Motor neuron (in vitro differentiated cells): ENCODE measurements at regions not wholly inside any gene's neighbourhood (a gene's known extent, or its start where the extent isn't known, plus 50 kb on each side); places are given as distances from the start of the nearest gene placed in this dataset.
A peak's percentile ranks its signal among the peaks of the same experiment; 100 is the strongest.

Source experiments
- ATAC-seq, 8 experiments: fragments of 200-7000 bp; cut with Tn5 transposase; replicated peaks in 6 of 8; 2 replicates each; pipeline ENCODE4 v1.8.0; 2021; ENCODE audit warnings: mild to moderate bottlenecking in 8 of 8, moderate library complexity in 8 of 8
- H3K27ac ChIP-seq, 2 donors: fragments of 250-450 bp; sonication (Bioruptor Pico); 2 replicates each; pipeline ENCODE4 v1.9.0; 2021; ENCODE audit warnings: antibody characterized with exemption in 2 of 2, mild to moderate bottlenecking in 2 of 2, moderate library complexity in 1 of 2
- H3K4me1 ChIP-seq, 2 donors: fragments of 250-450 bp; sonication (Bioruptor Pico); replicated peaks in 1 of 2; 2 replicates each; pipeline ENCODE4 v1.6.1; 2021; ENCODE audit warnings: antibody characterized with exemption in 2 of 2, mild to moderate bottlenecking in 2 of 2, moderate library complexity in 1 of 2
- H3K4me3 ChIP-seq, 5 donors: fragments of 250-450 bp; sonication (Bioruptor Pico); 2 replicates each; pipeline ENCODE4 v1.9.0; 2021; ENCODE audit warnings: antibody characterized with exemption in 5 of 5, mild to moderate bottlenecking in 5 of 5, moderate library complexity in 4 of 5
- WGBS, 10 experiments: fragments of 450-650 bp; shearing (Covaris generic); methylation state at CpG; one replicate each; pipeline ENCODE4 v1.0.0; 2022; 5-methylcytosine and 5-hydroxymethylcytosine counted together
- in situ Hi-C, 9 experiments: fragments of 400-800 bp; cut with MboI; loops; one replicate each; pipeline ENCODE4 v1.15.0; 2021; ENCODE audit warnings: low sequenced_read_pairs in 9 of 9, low pct_unique_long_range_greater_than_20kb in 2 of 9; ENCODE audit not compliant: unreplicated experiment in 9 of 9

DNA sequence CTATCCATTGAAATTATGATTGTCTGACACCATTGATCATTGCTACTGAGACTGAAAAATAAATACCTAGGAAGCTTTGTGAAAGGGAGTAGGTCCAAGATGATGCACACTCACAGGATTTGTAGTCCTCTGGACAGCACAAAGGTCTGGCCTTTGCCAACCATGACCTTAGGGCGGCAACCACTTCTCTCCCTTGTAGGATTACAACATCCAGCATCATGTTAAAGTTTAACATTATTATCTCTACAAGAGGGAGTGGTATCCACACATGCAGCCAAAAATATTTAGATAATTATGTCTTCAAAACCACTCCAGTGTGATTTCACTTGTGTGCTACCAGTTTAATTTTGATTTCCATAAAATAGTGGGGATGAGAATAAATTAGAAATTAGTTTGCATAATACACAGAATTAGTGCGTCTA, 51.1 kb upstream of the NHSL1 start:
- WGBS, 10 experiments: 0 to 96% (median 67%) methylated on average over 1 to 2 of the region's 2 CpGs; no CpG with 5 or more reads in 3 of the 10 experiments
- in situ Hi-C loops: no loop called here
- H3K4me1 ChIP-seq: peaks cover 16 to 18% of the 10 kb centered on the region in 2 donors
- peak in 2 of 8 experiments; percentile 84 to 88 for ATAC-seq
- H3K27ac ChIP-seq: no peak overlapping the region
- no peak overlapping the region for H3K4me3 ChIP-seq

DNA sequence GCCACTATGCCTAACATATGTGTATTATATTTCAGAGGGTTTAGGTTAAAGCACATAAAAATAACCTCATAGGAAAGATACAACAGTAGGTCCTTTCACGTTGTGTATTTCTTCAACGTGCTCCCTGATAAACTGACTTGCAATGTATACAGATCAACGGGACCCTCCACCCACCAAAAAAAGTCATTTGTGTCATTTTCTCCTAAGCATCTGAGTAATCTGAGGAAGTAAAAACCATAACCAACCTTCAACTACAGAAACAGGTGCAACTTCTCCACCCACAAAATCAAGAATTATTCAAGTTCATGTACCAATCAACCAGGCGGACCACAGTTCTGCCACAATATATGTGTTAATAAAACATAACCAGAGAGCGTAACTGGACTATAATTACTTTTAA, 54.9 kb upstream of the NHSL1 start:
- Histone ChIP-seq H3K4me1 (peaks cover 17% of the 10 kb centered on the region in 2 donors), H3K4me3 (no peak overlapping the region), H3K27ac (no peak overlapping the region)
- WGBS, 10 experiments: 83 to 100% (median 93%) methylated on average over 1 to 5 of the region's 5 CpGs
- ATAC-seq: no peak
- in situ Hi-C loops: no loop called here

- in situ Hi-C loops: no loop called here
- H3K27ac ChIP-seq: no peak overlapping the region
- 6 to 73% (median 20%) methylated on average over 2 to 5 of the region's 5 CpGs for WGBS, 10 experiments
- H3K4me1 ChIP-seq: peaks cover 17 to 27% of the 10 kb centered on the region in 2 donors
- ATAC-seq: peak in 7 of 8 experiments; percentile 28 to 61 (median 47)
- no peak overlapping the region for H3K4me3 ChIP-seq
Measured at GRCh38 chr6:138555421-138555988, 56.2 kb upstream of the NHSL1 start.

DNA sequence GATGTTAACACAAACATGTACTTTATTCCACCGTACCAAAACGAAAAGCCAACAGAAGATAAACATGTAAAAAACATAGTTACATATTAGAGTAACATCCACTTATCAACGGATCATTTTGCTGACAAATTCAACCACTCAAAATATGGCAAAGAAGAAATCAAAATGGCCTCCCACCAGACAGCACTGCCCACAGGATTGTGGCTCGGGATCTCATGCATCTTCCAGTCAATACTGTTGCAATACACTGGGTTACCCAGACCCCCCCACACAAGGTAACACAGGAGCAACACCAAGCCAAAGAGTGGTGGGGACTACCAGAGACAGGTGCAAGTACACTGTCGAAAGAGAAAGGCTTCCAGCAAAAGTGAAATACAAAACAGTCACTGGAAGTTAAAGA, 57.9 kb upstream of the NHSL1 start:
- 72 to 95% (median 86%) methylated on average over 2 to 5 of the region's 5 CpGs for whole genome bisulfite sequencing, 10 experiments
- Histone ChIP-seq H3K27ac (no peak overlapping the region), H3K4me3 (no peak overlapping the region), H3K4me1 (peaks cover 17 to 29% of the 10 kb centered on the region in 2 donors)
- no peak for ATAC-seq
- in situ Hi-C loops: no loop called here

DNA sequence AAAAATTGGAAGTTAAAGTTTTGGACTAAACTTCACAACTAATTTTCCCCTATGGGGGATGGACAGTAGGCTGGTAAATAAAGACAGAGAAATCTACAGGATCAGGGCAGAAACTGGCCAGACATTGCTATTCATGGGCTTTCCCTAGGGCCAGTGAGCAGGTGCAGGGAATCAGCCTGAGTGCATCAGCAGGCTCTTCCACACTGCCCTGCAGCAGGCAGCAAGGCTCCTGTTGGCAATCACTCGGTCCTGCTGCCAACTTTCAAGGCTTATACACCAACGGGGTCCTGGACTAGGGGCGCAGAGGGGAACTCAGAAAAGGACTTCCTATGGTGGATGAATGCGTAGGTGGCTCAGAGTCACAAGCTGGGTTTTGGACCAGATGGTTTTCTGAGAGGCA, 59.8 kb upstream of the NHSL1 start:
- Histone ChIP-seq H3K27ac (no peak overlapping the region), H3K4me1 (peaks cover 17 to 29% of the 10 kb centered on the region in 2 donors), H3K4me3 (no peak overlapping the region)
- ATAC-seq: peak in 5 of 8 experiments; percentile 40 to 66 (median 56)
- WGBS, 10 experiments: 80 to 100% (median 100%) methylated on average over 1 to 2 of the region's 4 CpGs; no CpG with 5 or more reads in 7 of the 10 experiments
- in situ Hi-C loops: no loop called here

- ATAC-seq: peak in 2 of 8 experiments; percentile 33 to 82
- Histone ChIP-seq H3K4me1 (peaks cover 9 to 20% of the 10 kb centered on the region in 2 donors), H3K27ac (no peak overlapping the region), H3K4me3 (no peak overlapping the region)
- WGBS, 10 experiments: 63 to 96% (median 83%) methylated on average over 4 to 10 of the region's 10 CpGs
- in situ Hi-C loops: no loop called here
Measured at GRCh38 chr6:138560130-138560860, 61.0 kb upstream of the NHSL1 start.

- Histone ChIP-seq H3K4me1 (peaks cover 8 to 14% of the 10 kb centered on the region in 2 donors), H3K4me3 (no peak overlapping the region), H3K27ac (no peak overlapping the region)
- in situ Hi-C loops: no loop called here
- no peak for ATAC-seq
- 44 to 98% (median 96%) methylated on average over 1 to 8 of the region's 8 CpGs; no CpG with 5 or more reads in 1 of the 10 experiments for WGBS, 10 experiments
Measured at GRCh38 chr6:138562691-138563090, 63.4 kb upstream of the NHSL1 start.

GRCh38 chr6:138563231-138563630, 63.9 kb upstream of the NHSL1 start:
- no peak for ATAC-seq
- H3K4me3 ChIP-seq: no peak overlapping the region
- WGBS, 10 experiments: 73 to 98% (median 89%) methylated on average over 1 to 6 of the region's 6 CpGs
- in situ Hi-C loops: no loop called here
- H3K4me1 ChIP-seq: peaks cover 14 to 18% of the 10 kb centered on the region in 2 donors
- H3K27ac ChIP-seq: no peak overlapping the region

- ATAC-seq: no peak
- WGBS, 10 experiments: 58 to 100% (median 89%) methylated on average over 1 to 3 of the region's 3 CpGs; no CpG with 5 or more reads in 1 of the 10 experiments
- in situ Hi-C loops: no loop called here
- H3K27ac ChIP-seq: no peak overlapping the region
- H3K4me3 ChIP-seq: no peak overlapping the region
- peaks cover 18 to 23% of the 10 kb centered on the region in 2 donors for H3K4me1 ChIP-seq
Measured at GRCh38 chr6:138563650-138564049, 64.4 kb upstream of the NHSL1 start.

- peaks cover 20 to 28% of the 10 kb centered on the region in 2 donors for H3K4me1 ChIP-seq
- in situ Hi-C loops: no loop called here
- no peak overlapping the region for H3K4me3 ChIP-seq
- ATAC-seq: no peak
- WGBS, 10 experiments: 73 to 100% (median 92%) methylated on average over 1 to 5 of the region's 5 CpGs
- H3K27ac ChIP-seq: no peak overlapping the region
Measured at GRCh38 chr6:138564170-138564721, 65.0 kb upstream of the NHSL1 start.

- H3K4me3 ChIP-seq: no peak overlapping the region
- peak overlapping the region in 1 of 2 donors; percentile 57 for H3K27ac ChIP-seq
- peaks cover 17 to 22% of the 10 kb centered on the region in 2 donors for H3K4me1 ChIP-seq
- in situ Hi-C loops: no loop called here
- 77 to 100% (median 97%) methylated on average over 2 to 9 of the region's 9 CpGs for WGBS, 10 experiments
- no peak for ATAC-seq
Measured at GRCh38 chr6:138567052-138567451, 67.8 kb upstream of the NHSL1 start.

GRCh38 chr6:138568997-138569396, 69.7 kb upstream of the NHSL1 start:
- in situ Hi-C loops: no loop called here
- WGBS, 10 experiments: 63 to 100% (median 84%) methylated on average over 1 to 7 of the region's 8 CpGs; no CpG with 5 or more reads in 2 of the 10 experiments
- ATAC-seq: peak in 3 of 8 experiments; percentile 7 to 14 (median 7)
- Histone ChIP-seq H3K27ac (peak overlapping the region in 1 of 2 donors; percentile 66), H3K4me1 (peaks cover 17 to 22% of the 10 kb centered on the region in 2 donors), H3K4me3 (peak overlapping the region; percentile 42 to 52 (median 48))

GRCh38 chr6:138569554-138569953, 70.3 kb upstream of the NHSL1 start:
- Histone ChIP-seq H3K27ac (peak overlapping the region in 1 of 2 donors; percentile 78), H3K4me1 (peaks cover 17 to 22% of the 10 kb centered on the region in 2 donors), H3K4me3 (peak overlapping the region; percentile 42 to 52 (median 48))
- ATAC-seq: no peak
- in situ Hi-C loops: no loop called here
- WGBS, 10 experiments: 55 to 90% (median 64%) methylated on average over 1 to 2 of the region's 2 CpGs
